ENCODE measurements at regions not wholly inside any gene's neighbourhood (a gene's known extent, or its start where the extent isn't known, plus 50 kb on each side); places are given as distances from the start of the nearest gene placed in this dataset.

DNA sequence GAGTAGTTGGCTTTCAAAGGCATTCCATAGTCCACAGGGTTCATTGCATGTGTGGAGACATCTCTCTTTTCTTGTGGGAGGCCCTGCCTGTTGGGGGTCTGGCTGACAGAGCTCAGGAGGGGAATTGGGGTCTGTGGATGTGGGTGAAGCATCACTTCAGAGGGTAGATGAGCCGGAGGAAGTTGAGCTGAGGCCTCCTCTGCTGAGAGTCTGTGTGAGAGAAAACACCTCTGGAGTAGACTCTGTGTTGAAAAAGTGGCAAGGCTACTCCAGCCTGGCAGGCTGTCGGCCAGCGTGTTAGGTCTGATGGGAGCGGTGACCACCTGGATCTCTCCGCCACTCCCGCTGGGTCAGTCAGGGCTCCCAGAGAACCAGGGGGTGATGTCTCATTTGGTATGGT, 358.0 kb upstream of the MGMT start:
- H3K27ac Mint-ChIP-seq: no peak overlapping the region
- no peaks in the 10 kb centered on the region for H3K27me3 Mint-ChIP-seq
- DNase-seq: no peak
- H3K9me3 Mint-ChIP-seq: no peaks in the 10 kb centered on the region
- H3K36me3 Mint-ChIP-seq (ENCODE audit: low read depth): no peaks in the 10 kb centered on the region
- no peak overlapping the region for H3K4me3 Mint-ChIP-seq
- H3K4me1 Mint-ChIP-seq (ENCODE audit: low read depth): peaks cover 9% of the 10 kb centered on the region

DNA sequence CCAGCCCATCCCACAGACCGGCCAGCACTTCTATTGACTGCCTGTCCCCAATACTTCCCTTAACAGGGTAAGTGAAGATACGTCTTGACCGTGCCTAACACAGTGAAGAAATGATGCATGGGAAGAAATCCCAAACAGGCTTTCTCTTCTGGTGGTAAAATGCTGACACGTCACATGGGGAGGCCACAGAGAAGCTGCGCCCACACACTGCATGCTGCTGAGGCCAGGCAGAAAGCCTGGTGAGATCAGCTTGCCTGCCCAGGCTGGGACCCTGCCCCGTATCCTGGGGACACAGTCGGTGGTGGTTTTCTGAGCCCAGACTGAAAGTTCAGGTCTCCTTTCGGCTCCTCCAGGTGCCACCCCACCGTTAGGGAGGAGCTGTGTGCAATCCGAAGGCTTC, 356.3 kb upstream of the MGMT start:
- Mint-ChIP-seq H3K4me3 (no peak overlapping the region), H3K9me3 (no peaks in the 10 kb centered on the region), H3K27ac (no peak overlapping the region), H3K36me3 (ENCODE audit: low read depth) (no peaks in the 10 kb centered on the region), H3K4me1 (ENCODE audit: low read depth) (no peaks in the 10 kb centered on the region), H3K27me3 (no peaks in the 10 kb centered on the region)
- DNase-seq: no peak

DNA sequence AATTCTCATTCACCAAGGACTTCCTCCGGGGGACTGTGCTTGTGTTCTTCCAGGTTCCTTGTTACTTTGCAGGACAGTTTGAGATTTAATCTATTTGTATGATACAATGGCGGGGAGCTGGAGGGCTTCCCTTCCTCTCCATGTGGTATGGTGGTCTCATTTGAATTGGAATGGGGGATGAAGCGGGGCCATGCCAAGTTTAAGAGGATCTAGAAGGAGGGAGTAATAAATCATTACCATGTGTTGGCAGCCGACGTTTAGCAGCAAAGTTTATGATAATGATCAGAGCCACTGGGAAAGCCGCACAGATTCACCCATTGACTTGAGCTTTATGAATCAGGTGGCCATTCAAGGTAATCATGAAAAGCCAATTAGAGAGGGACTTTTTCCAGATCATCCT, 355.1 kb upstream of the MGMT start:
- Mint-ChIP-seq H3K4me3 (no peak overlapping the region), H3K27ac (no peak overlapping the region), H3K4me1 (ENCODE audit: low read depth) (no peaks in the 10 kb centered on the region), H3K9me3 (no peaks in the 10 kb centered on the region), H3K27me3 (no peaks in the 10 kb centered on the region), H3K36me3 (ENCODE audit: low read depth) (no peaks in the 10 kb centered on the region)
- DNase-seq: no peak

DNA sequence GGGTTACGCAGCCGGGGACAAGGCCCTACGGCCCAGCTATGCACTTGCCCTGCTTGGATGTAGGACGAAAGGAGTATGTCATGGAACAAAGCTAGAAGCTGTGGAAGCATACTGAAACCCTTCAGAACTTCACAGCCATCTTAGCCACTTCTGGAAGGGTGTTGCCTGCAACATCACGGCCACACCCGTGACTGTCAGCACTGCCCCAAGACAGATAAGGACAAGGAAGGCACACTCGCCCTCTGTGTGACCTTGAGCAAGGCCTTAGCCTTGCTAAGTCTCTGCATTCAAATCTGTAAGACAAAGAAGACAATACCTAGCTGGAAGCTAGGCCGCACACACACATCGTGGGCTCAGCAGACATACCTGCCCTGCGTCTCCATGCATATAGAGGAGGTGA, 352.5 kb upstream of the MGMT start:
- no peaks in the 10 kb centered on the region for H3K27me3 Mint-ChIP-seq
- no peaks in the 10 kb centered on the region for H3K36me3 Mint-ChIP-seq (ENCODE audit: low read depth)
- no peak overlapping the region for H3K27ac Mint-ChIP-seq
- no peak overlapping the region for H3K4me3 Mint-ChIP-seq
- DNase-seq: no peak
- H3K9me3 Mint-ChIP-seq: no peaks in the 10 kb centered on the region
- H3K4me1 Mint-ChIP-seq (ENCODE audit: low read depth): no peaks in the 10 kb centered on the region

DNA sequence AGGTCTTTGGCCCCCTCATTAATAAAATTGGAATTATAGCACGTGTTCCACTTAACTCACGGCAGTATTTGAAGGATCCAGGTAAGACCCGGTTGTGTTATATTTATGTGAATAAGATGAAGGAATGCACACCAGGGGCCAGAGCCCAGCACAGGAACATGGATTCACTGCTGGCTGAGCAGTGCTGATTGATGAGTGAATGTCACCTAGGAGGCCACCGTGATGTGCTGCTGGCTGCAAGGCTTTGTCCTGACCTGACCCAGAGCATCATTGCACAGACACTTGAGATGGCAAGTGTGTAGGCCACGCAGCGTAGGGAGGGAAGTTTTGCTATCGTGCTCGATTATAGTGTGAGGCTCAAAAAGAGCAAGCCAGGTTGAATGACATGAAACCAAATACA, 350.7 kb upstream of the MGMT start:
- no peak overlapping the region for H3K4me3 Mint-ChIP-seq
- peaks cover 5% of the 10 kb centered on the region for H3K4me1 Mint-ChIP-seq (ENCODE audit: low read depth)
- no peak for DNase-seq
- no peak overlapping the region for H3K27ac Mint-ChIP-seq
- no peaks in the 10 kb centered on the region for H3K36me3 Mint-ChIP-seq (ENCODE audit: low read depth)
- H3K27me3 Mint-ChIP-seq: no peaks in the 10 kb centered on the region
- H3K9me3 Mint-ChIP-seq: no peaks in the 10 kb centered on the region

DNA sequence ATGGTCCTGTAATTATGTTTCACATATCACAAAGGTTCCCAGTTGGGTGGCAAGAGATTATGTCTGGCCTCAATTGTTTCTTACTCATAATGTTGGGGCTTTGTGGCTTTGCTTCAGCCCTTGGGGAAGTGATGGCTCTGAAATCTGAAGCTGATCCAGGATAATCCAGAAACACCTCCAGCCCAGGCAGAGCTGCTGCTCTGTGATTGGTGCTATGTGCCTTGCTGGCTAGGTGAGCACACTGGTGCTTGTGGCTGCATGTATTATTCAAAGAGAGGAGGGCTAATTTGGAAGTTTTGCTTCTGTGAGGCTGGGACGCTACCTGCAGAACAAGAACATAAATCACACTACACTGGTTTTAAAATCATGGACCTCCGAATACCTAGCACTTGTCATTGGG, 346.6 kb upstream of the MGMT start:
- no peak for DNase-seq
- no peak overlapping the region for H3K4me3 Mint-ChIP-seq
- H3K9me3 Mint-ChIP-seq: no peaks in the 10 kb centered on the region

DNA sequence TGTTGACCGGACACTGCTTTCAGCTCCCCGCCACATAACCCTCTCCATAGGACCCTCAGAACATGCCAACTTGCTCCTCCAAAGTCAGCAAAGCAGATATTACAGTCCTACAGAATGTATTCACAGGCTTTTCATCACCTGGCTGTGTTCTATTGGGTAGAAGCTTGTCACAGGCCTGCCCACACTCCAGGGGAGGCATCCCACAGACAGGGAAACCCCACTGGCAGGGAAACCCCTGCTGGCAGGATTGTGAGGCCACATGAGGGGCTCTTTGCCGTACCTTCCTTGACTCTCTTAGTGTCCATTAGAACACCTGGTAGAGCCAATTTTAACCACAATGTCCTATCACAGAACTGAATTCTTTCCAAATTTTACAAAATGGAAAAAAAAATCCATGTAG, 344.2 kb upstream of the MGMT start:
- DNase-seq: no peak
- no peaks in the 10 kb centered on the region for H3K36me3 Mint-ChIP-seq (ENCODE audit: low read depth)
- no peak overlapping the region for H3K4me3 Mint-ChIP-seq
- no peaks in the 10 kb centered on the region for H3K9me3 Mint-ChIP-seq
- H3K4me1 Mint-ChIP-seq (ENCODE audit: low read depth): peaks cover 6% of the 10 kb centered on the region
- no peak overlapping the region for H3K27ac Mint-ChIP-seq
- no peaks in the 10 kb centered on the region for H3K27me3 Mint-ChIP-seq

More for the DNA sequence above, 346.6 kb upstream of the MGMT start:
- Mint-ChIP-seq H3K27me3 (no peaks in the 10 kb centered on the region), H3K4me1 (ENCODE audit: low read depth) (peaks cover 6% of the 10 kb centered on the region), H3K27ac (no peak overlapping the region), H3K36me3 (ENCODE audit: low read depth) (no peaks in the 10 kb centered on the region)

DNA sequence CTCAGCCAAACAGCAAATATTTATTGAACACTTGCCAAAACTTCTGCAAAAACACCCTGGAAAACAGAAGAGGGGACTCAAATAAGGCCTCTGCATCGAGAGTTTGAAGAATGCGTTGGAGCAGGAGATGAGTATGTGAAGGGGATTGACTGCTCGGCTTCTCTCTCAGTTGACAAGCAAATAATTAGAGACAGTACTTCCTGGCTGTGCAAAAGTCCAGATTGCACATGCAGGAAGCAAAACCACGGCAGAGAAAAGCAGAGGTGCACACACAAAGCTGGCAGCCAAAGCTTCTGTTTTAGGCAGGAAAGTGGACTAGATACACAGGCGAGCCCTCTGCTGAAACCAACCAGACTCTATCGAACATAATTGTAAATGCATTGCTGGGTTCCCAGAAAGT, 343.6 kb upstream of the MGMT start:
- H3K27me3 Mint-ChIP-seq: no peaks in the 10 kb centered on the region
- H3K36me3 Mint-ChIP-seq (ENCODE audit: low read depth): no peaks in the 10 kb centered on the region
- no peak for DNase-seq
- H3K4me3 Mint-ChIP-seq: no peak overlapping the region
- H3K27ac Mint-ChIP-seq: no peak overlapping the region
- H3K4me1 Mint-ChIP-seq (ENCODE audit: low read depth): peaks cover 6% of the 10 kb centered on the region
- H3K9me3 Mint-ChIP-seq: no peaks in the 10 kb centered on the region

DNA sequence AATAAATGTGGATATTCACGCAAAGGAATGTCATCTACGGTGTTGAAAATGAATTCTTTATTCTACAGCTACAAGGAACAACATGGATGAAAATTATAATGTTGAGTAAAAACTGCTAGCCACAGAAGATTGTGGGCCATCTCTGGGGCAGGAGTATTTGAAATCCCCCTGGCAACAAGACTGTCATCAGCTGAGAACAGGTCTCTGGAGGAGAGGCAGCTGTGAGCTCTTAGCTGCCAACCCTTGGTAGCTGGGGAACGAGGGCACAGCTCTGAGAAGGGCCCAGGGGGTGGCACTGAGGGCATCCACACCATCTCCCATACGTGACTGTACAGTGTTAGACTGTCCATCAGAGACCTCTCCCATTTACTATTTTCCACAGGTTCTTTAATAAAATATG, 340.1 kb upstream of the MGMT start:
- H3K9me3 Mint-ChIP-seq: no peaks in the 10 kb centered on the region
- no peak overlapping the region for H3K27ac Mint-ChIP-seq
- H3K4me1 Mint-ChIP-seq (ENCODE audit: low read depth): no peaks in the 10 kb centered on the region
- no peaks in the 10 kb centered on the region for H3K27me3 Mint-ChIP-seq
- no peak for DNase-seq
- H3K4me3 Mint-ChIP-seq: no peak overlapping the region
- H3K36me3 Mint-ChIP-seq (ENCODE audit: low read depth): no peaks in the 10 kb centered on the region

DNA sequence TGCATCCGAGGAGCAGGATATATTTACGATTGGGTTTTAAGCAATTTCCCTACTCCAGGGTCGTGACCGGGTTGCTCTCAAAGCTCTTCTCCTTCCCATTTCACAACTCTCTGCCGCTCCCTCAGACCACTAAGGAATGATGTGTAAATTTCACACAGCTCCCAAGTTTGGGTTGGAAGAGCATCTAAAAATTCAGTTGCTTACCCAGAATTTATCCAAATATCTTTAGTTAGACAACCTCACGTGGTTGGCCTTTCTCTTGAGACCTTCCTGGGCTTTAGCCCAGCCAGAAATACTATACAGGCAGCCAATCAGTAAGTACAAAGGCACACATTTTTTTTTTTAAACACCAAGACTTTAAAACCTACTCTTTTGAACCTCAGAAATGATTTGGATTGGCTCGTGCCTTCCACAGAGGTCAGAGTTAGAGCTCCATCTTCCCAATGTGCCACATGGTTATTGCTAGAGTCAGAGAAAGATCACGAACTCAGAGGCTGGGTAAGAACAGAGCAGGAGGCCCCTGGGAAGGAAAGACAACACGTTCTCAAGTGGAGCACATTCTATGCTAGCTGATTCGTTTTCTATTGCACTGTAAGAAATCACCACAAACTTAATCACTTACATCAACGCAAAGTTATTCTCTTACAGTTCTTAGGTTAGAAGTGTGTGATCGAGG, 335.4 kb upstream of the MGMT start:
- no peaks in the 10 kb centered on the region for H3K4me1 Mint-ChIP-seq (ENCODE audit: low read depth)

DNA sequence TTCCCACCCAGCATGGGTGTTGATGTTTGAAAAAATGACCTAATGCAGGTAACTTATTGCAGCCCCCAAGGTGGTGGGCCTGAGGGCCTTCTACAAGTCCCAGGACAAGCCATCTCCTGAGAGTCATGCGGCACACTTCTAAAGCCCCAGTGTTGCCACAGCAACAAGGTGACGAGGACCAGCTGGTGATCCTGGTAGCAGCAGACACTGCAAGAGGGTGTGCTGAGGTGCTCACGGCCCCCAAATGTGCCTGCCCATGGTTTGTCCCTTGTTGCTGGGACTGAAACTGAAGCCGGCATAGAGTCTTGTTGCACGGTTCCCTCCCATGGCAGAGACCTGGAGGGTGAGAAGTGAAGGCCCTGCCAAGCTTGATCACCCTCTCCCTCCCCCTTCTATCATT, 333.2 kb upstream of the MGMT start:
- H3K27ac Mint-ChIP-seq: no peak overlapping the region
- H3K4me1 Mint-ChIP-seq (ENCODE audit: low read depth): no peaks in the 10 kb centered on the region
- H3K27me3 Mint-ChIP-seq: no peaks in the 10 kb centered on the region
- H3K4me3 Mint-ChIP-seq: no peak overlapping the region
- no peaks in the 10 kb centered on the region for H3K9me3 Mint-ChIP-seq
- no peaks in the 10 kb centered on the region for H3K36me3 Mint-ChIP-seq (ENCODE audit: low read depth)
- no peak for DNase-seq

More for the DNA sequence above, 335.4 kb upstream of the MGMT start:
- DNase-seq: no peak
- no peak overlapping the region for H3K4me3 Mint-ChIP-seq
- H3K9me3 Mint-ChIP-seq: no peaks in the 10 kb centered on the region
- no peaks in the 10 kb centered on the region for H3K36me3 Mint-ChIP-seq (ENCODE audit: low read depth)
- H3K27ac Mint-ChIP-seq: no peak overlapping the region
- H3K27me3 Mint-ChIP-seq: no peaks in the 10 kb centered on the region

DNA sequence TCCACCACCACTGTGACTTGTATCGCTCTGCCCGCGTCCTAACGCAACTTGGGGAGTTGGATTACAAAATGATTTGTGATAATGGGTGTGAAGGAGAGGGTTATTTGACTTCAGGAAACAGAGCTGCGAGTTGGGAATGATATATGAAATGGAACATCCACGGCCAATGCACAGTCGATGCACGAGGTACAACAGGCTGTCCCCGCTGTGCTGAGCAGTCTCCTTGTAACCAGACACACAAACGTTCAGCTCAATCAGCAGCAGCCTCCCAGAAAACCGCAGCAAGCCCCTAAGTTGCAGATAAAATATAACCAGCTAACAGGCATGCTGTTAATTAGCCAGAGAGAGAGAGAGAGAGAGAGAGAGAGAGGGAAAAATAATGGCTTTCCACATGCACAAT, 332.7 kb upstream of the MGMT start:
- Mint-ChIP-seq H3K9me3 (no peaks in the 10 kb centered on the region), H3K4me1 (ENCODE audit: low read depth) (no peaks in the 10 kb centered on the region), H3K4me3 (no peak overlapping the region), H3K27me3 (peaks cover 2% of the 10 kb centered on the region), H3K36me3 (ENCODE audit: low read depth) (no peaks in the 10 kb centered on the region), H3K27ac (no peak overlapping the region)
- no peak for DNase-seq

DNA sequence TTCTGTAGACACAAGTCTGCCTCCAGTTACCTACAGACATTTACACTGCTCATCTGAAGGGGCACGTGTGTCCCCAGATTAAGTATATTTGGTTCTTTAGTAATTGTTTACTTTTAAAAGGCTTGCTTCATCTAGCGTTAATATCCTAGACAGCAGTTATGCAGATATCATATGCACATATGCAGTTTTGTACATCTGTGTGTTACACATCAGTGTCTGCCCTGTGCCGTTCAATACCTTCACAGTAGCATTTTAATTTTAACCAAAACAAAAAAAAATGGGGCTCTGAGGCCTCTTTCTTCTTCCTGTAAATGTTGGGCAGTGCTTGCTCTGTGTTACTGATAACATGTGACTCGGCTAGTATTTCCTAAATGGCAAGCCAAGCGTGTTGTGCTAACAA, 331.4 kb upstream of the MGMT start:
- H3K27me3 Mint-ChIP-seq: peaks cover 11% of the 10 kb centered on the region
- no peaks in the 10 kb centered on the region for H3K36me3 Mint-ChIP-seq (ENCODE audit: low read depth)

DNA sequence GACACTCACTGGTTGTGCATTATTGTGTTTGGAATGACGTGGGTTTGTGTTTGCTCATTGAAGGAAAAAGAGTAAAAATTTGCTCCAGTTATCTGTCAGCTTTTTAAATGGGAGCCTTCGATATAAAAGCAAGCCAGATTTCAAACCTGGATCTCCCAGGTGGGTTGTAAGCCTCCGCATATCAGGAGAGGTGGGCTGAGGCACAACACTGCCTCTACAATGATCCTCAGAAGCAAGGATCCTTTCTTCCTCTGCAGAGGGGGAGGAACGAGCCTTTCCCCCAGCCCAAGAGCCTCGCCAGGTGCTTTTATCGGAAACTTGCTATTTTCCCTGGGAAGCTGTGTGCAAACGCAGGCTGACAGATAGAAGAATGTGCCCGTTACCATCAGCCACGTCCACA, 331.0 kb upstream of the MGMT start:
- Mint-ChIP-seq H3K27ac (no peak overlapping the region), H3K36me3 (ENCODE audit: low read depth) (no peaks in the 10 kb centered on the region), H3K27me3 (peaks cover 11% of the 10 kb centered on the region), H3K4me3 (no peak overlapping the region), H3K4me1 (ENCODE audit: low read depth) (no peaks in the 10 kb centered on the region), H3K9me3 (no peaks in the 10 kb centered on the region)
- DNase-seq: no peak

More for the DNA sequence above, 331.4 kb upstream of the MGMT start:
- no peak for DNase-seq
- Mint-ChIP-seq H3K4me1 (ENCODE audit: low read depth) (no peaks in the 10 kb centered on the region), H3K27ac (no peak overlapping the region), H3K9me3 (no peaks in the 10 kb centered on the region), H3K4me3 (no peak overlapping the region)

DNA sequence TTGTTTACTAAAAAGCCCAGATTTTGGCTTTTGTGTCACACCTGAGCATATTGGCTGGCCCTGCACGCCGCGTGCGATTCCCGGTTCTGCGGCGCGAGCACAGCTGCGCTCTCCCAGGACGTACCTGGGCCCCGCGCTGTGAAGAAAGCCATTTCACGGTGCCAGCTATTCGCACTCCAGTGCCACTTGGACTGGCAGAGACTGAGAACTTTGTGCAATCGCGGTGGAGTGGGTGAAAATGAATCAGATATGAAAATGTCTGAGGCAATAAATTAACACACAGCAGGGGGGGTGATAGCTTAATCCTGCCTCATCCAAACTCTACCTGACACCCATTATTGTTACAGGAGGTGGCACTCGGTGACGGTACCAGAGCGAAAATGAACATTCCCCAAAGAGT, 330.1 kb upstream of the MGMT start:
- no peak overlapping the region for H3K4me3 Mint-ChIP-seq
- DNase-seq: no peak
- peaks cover 11% of the 10 kb centered on the region for H3K27me3 Mint-ChIP-seq
- H3K27ac Mint-ChIP-seq: no peak overlapping the region
- no peaks in the 10 kb centered on the region for H3K9me3 Mint-ChIP-seq
- no peaks in the 10 kb centered on the region for H3K36me3 Mint-ChIP-seq (ENCODE audit: low read depth)
- no peaks in the 10 kb centered on the region for H3K4me1 Mint-ChIP-seq (ENCODE audit: low read depth)

All from activated T-cell treated with anti-CD3 and anti-CD28 coated beads, Interleukin-2, amount 50 U/mL, for 24 hours (primary cell).